HG02759 (cell line): ENCODE measurements at regions not wholly inside any gene's neighbourhood (a gene's known extent, or its start where the extent isn't known, plus 50 kb on each side); places are given as distances from the start of the nearest gene placed in this dataset.

ENCODE experiments used
- ATAC-seq: cut with Tn5 transposase; IDR thresholded peaks from one replicate; pipeline ENCODE4 v1.9.1; 2021; ENCODE audit warnings: mild to moderate bottlenecking, moderate library complexity; ENCODE audit not compliant: unreplicated experiment

GRCh38 chr15:62756995-62757360, 285.6 kb upstream of the TPM1 start:
- ATAC-seq: no peak

- no peak for ATAC-seq
Measured at GRCh38 chr15:62757535-62757934, 285.0 kb upstream of the TPM1 start.

- no peak for ATAC-seq
Measured at GRCh38 chr15:62758126-62758951, 284.2 kb upstream of the TPM1 start.

GRCh38 chr15:62758952-62759349, 283.6 kb upstream of the TPM1 start:
- no peak for ATAC-seq

- no peak for ATAC-seq
Measured at GRCh38 chr15:62760538-62760937, 282.0 kb upstream of the TPM1 start.

GRCh38 chr15:62765916-62766315, 276.6 kb upstream of the TPM1 start:
- no peak for ATAC-seq

- no peak for ATAC-seq
Measured at GRCh38 chr15:62766599-62766998, 275.9 kb upstream of the TPM1 start.

- no peak for ATAC-seq
Measured at GRCh38 chr15:62769604-62770003, 272.9 kb upstream of the TPM1 start.

- ATAC-seq: no peak
Measured at GRCh38 chr15:62770111-62770660, 272.4 kb upstream of the TPM1 start.

- no peak for ATAC-seq
Measured at GRCh38 chr15:62770752-62771151, 271.8 kb upstream of the TPM1 start.

GRCh38 chr15:62771234-62771633, 271.3 kb upstream of the TPM1 start:
- no peak for ATAC-seq

GRCh38 chr15:62773369-62774165, 269.0 kb upstream of the TPM1 start:
- no peak for ATAC-seq

- no peak for ATAC-seq
Measured at GRCh38 chr15:62775932-62776331, 266.6 kb upstream of the TPM1 start.

GRCh38 chr15:62777671-62778070, 264.9 kb upstream of the TPM1 start:
- ATAC-seq: no peak

- no peak for ATAC-seq
Measured at GRCh38 chr15:62779036-62779770, 263.3 kb upstream of the TPM1 start.

GRCh38 chr15:62779899-62780298, 262.6 kb upstream of the TPM1 start:
- no peak for ATAC-seq

GRCh38 chr15:62781081-62781497, 261.5 kb upstream of the TPM1 start:
- no peak for ATAC-seq

- no peak for ATAC-seq
Measured at GRCh38 chr15:62782071-62782841, 260.3 kb upstream of the TPM1 start.

- ATAC-seq: no peak
Measured at GRCh38 chr15:62782896-62783295, 259.7 kb upstream of the TPM1 start.

GRCh38 chr15:62783303-62783957, 259.1 kb upstream of the TPM1 start:
- no peak for ATAC-seq
